Neural cell (in vitro differentiated cells): ENCODE measurements at regions not wholly inside any gene's neighbourhood (a gene's known extent, or its start where the extent isn't known, plus 50 kb on each side); places are given as distances from the start of the nearest gene placed in this dataset.

Experiments
- H2AFZ ChIP-seq: fragments of 200-600, 300-800 bp; sonication (generic), shearing (Covaris generic); 2 replicates; pipeline ENCODE4 v1.6.0; 2014; ENCODE audit warnings: low read depth, mild to moderate bottlenecking, antibody characterized with exemption, low read length, moderate library complexity
- H3F3A ChIP-seq: fragments of 200-600 bp; shearing (Covaris generic); 2 replicates; pipeline ENCODE4 v1.6.1; 2016; ENCODE audit warnings: mild to moderate bottlenecking, moderate library complexity, mixed read lengths, antibody characterized with exemption, low read length; ENCODE audit not compliant: insufficient read depth, poor library complexity, severe bottlenecking
- H3K27ac ChIP-seq: fragments of 200-600, 300-800 bp; sonication (generic), shearing (Covaris generic); 2 replicates; pipeline ENCODE4 v1.5.1; 2014; ENCODE audit warnings: mild to moderate bottlenecking, low read length, moderate library complexity
- H3K27me3 ChIP-seq: fragments of 300-800, 200-600 bp; sonication (generic), shearing (Covaris generic); 2 replicates; pipeline ENCODE4 v1.6.0; 2014; ENCODE audit warnings: mild to moderate bottlenecking, low read depth, low read length, moderate library complexity; ENCODE audit not compliant: insufficient read depth
- H3K36me3 ChIP-seq: fragments of 300-800, 200-600 bp; sonication (generic), shearing (Covaris generic); 2 replicates; pipeline ENCODE4 v1.5.1; 2014; ENCODE audit warnings: mild to moderate bottlenecking, antibody characterized with exemption, low read length, moderate library complexity; ENCODE audit not compliant: insufficient read depth
- H3K4me2 ChIP-seq: fragments of 300-800, 200-600 bp; sonication (generic), shearing (Covaris generic); 2 replicates; pipeline ENCODE4 v1.6.0; 2014; ENCODE audit warnings: mild to moderate bottlenecking, low read length
- H3K4me3 ChIP-seq: fragments of 300-800, 200-600 bp; sonication (generic), shearing (Covaris generic); 2 replicates; pipeline ENCODE4 v1.5.1; 2014; ENCODE audit warnings: mild to moderate bottlenecking, low read length, moderate library complexity
- H3K79me2 ChIP-seq: fragments of 200-600 bp; shearing (Covaris generic); replicated peaks from 2 replicates; pipeline ENCODE4 v1.6.0; 2014; ENCODE audit warnings: mild to moderate bottlenecking, low read length, moderate library complexity; ENCODE audit not compliant: insufficient read depth
- H3K9ac ChIP-seq: fragments of 300-800, 200-600 bp; sonication (generic), shearing (Covaris generic); 2 replicates; pipeline ENCODE4 v1.6.1; 2016; ENCODE audit warnings: mild to moderate bottlenecking, low read length, mixed read lengths
- H3K9me2 ChIP-seq: fragments of 200-600 bp; shearing (Covaris generic); 2 replicates; pipeline ENCODE4 v1.6.1; 2016; ENCODE audit warnings: mild to moderate bottlenecking, low read length, mixed read lengths; ENCODE audit not compliant: insufficient read depth
- H3K9me3 ChIP-seq: fragments of 200-600, 300-800 bp; sonication (generic), shearing (Covaris generic); 2 replicates; pipeline ENCODE4 v1.6.1; 2016; ENCODE audit warnings: mild to moderate bottlenecking, mixed run types, low read length, moderate library complexity, mixed read lengths
- H4K20me1 ChIP-seq: fragments of 200-600 bp; shearing (Covaris generic); 2 replicates; pipeline ENCODE4 v1.6.1; 2016; ENCODE audit warnings: mild to moderate bottlenecking, mixed run types; ENCODE audit not compliant: insufficient read depth
- EZH2 ChIP-seq: fragments of 200-600, 300-800 bp; shearing (Covaris generic), sonication (generic); IDR thresholded peaks from 2 replicates; pipeline ENCODE4 v1.6.1; 2014; ENCODE audit warnings: antibody characterized with exemption, low read length, borderline replicate concordance, mild to moderate bottlenecking; ENCODE audit not compliant: insufficient read depth, poor library complexity, severe bottlenecking
- MXI1 ChIP-seq: fragments of 450-650 bp; conservative IDR thresholded peaks from 2 replicates; pipeline ENCODE4 v1.6.1; 2014; ENCODE audit warnings: antibody characterized with exemption, mild to moderate bottlenecking; ENCODE audit not compliant: poor library complexity, severe bottlenecking
- POLR2AphosphoS5 ChIP-seq: IDR thresholded peaks from 2 replicates; pipeline ENCODE4 v1.6.1; 2012
- RAD21 ChIP-seq: fragments of 450-650 bp; conservative IDR thresholded peaks from 2 replicates; pipeline ENCODE4 v1.6.1; 2014; ENCODE audit warnings: antibody characterized with exemption, mild to moderate bottlenecking, moderate library complexity
- SMC3 ChIP-seq: fragments of 450-650 bp; conservative IDR thresholded peaks from 2 replicates; pipeline ENCODE4 v1.6.1; 2014; ENCODE audit warnings: antibody characterized with exemption, mild to moderate bottlenecking, moderate library complexity; ENCODE audit not compliant: poor library complexity
- TAF1 ChIP-seq: IDR thresholded peaks from 2 replicates; pipeline ENCODE4 v1.6.1; 2012; ENCODE audit warnings: low read depth
- TF ChIP-seq, protein P1 (sequence below): fragments of 450-650 bp; IDR thresholded peaks from 2 replicates; pipeline ENCODE4 v1.5.1; 2014; ENCODE audit warnings: antibody characterized with exemption, mild to moderate bottlenecking, moderate library complexity; ENCODE audit not compliant: poor library complexity, severe bottlenecking
- TF ChIP-seq, protein P2 (sequence below): IDR thresholded peaks from 2 replicates; pipeline ENCODE4 v1.6.1; 2012; ENCODE audit warnings: borderline replicate concordance

DNA sequence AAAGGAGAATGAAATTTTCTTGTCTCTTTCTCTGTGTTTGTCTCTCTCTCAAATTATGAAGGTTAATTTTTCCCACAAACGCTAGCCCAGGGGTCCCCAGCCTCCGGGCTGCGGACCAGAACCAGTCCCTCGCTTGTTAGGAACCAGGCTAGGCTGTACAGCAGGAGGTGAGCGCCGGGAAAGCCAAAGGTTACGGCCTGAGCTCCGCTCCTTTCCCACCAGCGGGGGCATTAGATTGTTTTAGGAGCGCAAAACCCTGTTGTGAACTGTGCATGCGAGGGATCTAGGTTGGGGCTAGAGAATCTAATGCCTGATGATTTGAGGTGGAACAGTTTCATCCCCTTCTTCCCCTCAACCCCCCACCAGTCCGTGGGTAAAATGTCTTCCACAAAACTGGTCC, 74.7 kb upstream of the ZNF385D start:
- no peak overlapping the region for H3K4me2 ChIP-seq
- no peak overlapping the region for H2AFZ ChIP-seq
- no peaks in the 10 kb centered on the region for H3K27me3 ChIP-seq
- H3K36me3 ChIP-seq = no peaks in the 10 kb centered on the region
- no peaks in the 10 kb centered on the region for H4K20me1 ChIP-seq
- no peaks in the 10 kb centered on the region for H3K9me3 ChIP-seq
- TF ChIP-seq EZH2 = no peak
- TF ChIP-seq TAF1 = no peak
- TF ChIP-seq, protein P1, sequence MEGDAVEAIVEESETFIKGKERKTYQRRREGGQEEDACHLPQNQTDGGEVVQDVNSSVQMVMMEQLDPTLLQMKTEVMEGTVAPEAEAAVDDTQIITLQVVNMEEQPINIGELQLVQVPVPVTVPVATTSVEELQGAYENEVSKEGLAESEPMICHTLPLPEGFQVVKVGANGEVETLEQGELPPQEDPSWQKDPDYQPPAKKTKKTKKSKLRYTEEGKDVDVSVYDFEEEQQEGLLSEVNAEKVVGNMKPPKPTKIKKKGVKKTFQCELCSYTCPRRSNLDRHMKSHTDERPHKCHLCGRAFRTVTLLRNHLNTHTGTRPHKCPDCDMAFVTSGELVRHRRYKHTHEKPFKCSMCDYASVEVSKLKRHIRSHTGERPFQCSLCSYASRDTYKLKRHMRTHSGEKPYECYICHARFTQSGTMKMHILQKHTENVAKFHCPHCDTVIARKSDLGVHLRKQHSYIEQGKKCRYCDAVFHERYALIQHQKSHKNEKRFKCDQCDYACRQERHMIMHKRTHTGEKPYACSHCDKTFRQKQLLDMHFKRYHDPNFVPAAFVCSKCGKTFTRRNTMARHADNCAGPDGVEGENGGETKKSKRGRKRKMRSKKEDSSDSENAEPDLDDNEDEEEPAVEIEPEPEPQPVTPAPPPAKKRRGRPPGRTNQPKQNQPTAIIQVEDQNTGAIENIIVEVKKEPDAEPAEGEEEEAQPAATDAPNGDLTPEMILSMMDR = no peak
- no peak for TF ChIP-seq MXI1
- TF ChIP-seq, protein P2, sequence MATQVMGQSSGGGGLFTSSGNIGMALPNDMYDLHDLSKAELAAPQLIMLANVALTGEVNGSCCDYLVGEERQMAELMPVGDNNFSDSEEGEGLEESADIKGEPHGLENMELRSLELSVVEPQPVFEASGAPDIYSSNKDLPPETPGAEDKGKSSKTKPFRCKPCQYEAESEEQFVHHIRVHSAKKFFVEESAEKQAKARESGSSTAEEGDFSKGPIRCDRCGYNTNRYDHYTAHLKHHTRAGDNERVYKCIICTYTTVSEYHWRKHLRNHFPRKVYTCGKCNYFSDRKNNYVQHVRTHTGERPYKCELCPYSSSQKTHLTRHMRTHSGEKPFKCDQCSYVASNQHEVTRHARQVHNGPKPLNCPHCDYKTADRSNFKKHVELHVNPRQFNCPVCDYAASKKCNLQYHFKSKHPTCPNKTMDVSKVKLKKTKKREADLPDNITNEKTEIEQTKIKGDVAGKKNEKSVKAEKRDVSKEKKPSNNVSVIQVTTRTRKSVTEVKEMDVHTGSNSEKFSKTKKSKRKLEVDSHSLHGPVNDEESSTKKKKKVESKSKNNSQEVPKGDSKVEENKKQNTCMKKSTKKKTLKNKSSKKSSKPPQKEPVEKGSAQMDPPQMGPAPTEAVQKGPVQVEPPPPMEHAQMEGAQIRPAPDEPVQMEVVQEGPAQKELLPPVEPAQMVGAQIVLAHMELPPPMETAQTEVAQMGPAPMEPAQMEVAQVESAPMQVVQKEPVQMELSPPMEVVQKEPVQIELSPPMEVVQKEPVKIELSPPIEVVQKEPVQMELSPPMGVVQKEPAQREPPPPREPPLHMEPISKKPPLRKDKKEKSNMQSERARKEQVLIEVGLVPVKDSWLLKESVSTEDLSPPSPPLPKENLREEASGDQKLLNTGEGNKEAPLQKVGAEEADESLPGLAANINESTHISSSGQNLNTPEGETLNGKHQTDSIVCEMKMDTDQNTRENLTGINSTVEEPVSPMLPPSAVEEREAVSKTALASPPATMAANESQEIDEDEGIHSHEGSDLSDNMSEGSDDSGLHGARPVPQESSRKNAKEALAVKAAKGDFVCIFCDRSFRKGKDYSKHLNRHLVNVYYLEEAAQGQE = no peak
- no peak for TF ChIP-seq POLR2AphosphoS5
- TF ChIP-seq SMC3 = no peak
- H3F3A ChIP-seq = no peaks in the 10 kb centered on the region
- no peaks in the 10 kb centered on the region for H3K79me2 ChIP-seq
- no peaks in the 10 kb centered on the region for H3K9me2 ChIP-seq
- no peak overlapping the region for H3K9ac ChIP-seq
- H3K4me3 ChIP-seq = no peak overlapping the region
- H3K27ac ChIP-seq = no peak overlapping the region

DNA sequence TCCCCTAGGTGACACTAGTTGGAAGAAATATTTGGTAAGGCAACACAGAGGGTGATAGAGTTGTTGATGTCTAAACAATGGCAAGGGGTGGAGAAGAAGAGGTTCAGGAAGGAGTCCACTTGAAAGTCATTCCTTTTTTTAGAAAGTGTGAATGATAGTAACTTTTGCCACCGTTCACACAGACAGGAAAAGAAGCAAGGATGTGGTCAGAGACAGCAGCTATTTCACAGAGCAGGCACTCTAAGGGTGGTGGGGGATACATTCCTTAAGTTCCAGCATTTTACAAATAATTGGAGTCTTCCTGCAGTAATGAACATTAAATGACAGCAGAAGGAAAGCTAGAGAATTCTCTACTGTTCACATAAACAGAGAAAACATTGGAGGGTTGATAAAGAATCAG, 75.4 kb upstream of the ZNF385D start:
- Histone ChIP-seq H3K4me2 (no peak overlapping the region), H3F3A (no peaks in the 10 kb centered on the region), H3K79me2 (no peaks in the 10 kb centered on the region), H3K36me3 (no peaks in the 10 kb centered on the region), H3K4me3 (no peak overlapping the region), H4K20me1 (no peaks in the 10 kb centered on the region), H3K27me3 (no peaks in the 10 kb centered on the region), H3K9me3 (no peaks in the 10 kb centered on the region), H2AFZ (no peak overlapping the region), H3K27ac (no peak overlapping the region), H3K9ac (no peak overlapping the region), H3K9me2 (no peaks in the 10 kb centered on the region)
- TF ChIP-seq SMC3 (no peak), MXI1 (no peak), RAD21 (no peak)
- TF ChIP-seq, protein P2 = no peak
- TF ChIP-seq, protein P1 = no peak
